ENCODE measurements at regions not wholly inside any gene's neighbourhood (a gene's known extent, or its start where the extent isn't known, plus 50 kb on each side); places are given as distances from the start of the nearest gene placed in this dataset.

- TF ChIP-seq EZH2 (IDR thresholded peaks at IDR 0.05; ENCODE audit: borderline replicate concordance, low read depth, low read length, severe bottlenecking), result no peak
- TF ChIP-seq, protein P1, sequence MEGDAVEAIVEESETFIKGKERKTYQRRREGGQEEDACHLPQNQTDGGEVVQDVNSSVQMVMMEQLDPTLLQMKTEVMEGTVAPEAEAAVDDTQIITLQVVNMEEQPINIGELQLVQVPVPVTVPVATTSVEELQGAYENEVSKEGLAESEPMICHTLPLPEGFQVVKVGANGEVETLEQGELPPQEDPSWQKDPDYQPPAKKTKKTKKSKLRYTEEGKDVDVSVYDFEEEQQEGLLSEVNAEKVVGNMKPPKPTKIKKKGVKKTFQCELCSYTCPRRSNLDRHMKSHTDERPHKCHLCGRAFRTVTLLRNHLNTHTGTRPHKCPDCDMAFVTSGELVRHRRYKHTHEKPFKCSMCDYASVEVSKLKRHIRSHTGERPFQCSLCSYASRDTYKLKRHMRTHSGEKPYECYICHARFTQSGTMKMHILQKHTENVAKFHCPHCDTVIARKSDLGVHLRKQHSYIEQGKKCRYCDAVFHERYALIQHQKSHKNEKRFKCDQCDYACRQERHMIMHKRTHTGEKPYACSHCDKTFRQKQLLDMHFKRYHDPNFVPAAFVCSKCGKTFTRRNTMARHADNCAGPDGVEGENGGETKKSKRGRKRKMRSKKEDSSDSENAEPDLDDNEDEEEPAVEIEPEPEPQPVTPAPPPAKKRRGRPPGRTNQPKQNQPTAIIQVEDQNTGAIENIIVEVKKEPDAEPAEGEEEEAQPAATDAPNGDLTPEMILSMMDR (IDR thresholded peaks at IDR 0.05; ENCODE audit: borderline replicate concordance, extremely low read depth, low read length, poor library complexity, severe bottlenecking), result no peak
Observed at GRCh38 chr10:3968727-3969126, 183.7 kb upstream of the KLF6 start.

Data from DND-41 (cell line).